Esophagus (tissue), 2 donors: ENCODE measurements at regions not wholly inside any gene's neighbourhood (a gene's known extent, or its start where the extent isn't known, plus 50 kb on each side); places are given as distances from the start of the nearest gene placed in this dataset.

ENCODE experiments used
- H3K27ac ChIP-seq, 2 donors: one replicate each; pipeline ENCODE4 v1.5.1; 2013; ENCODE audit warnings: low read depth in 2 of 2, mild to moderate bottlenecking in 2 of 2, inconsistent platforms in 1 of 2, low read length in 1 of 2, moderate library complexity in 1 of 2
- H3K27me3 ChIP-seq, 2 donors: one replicate each; pipeline ENCODE4 v1.6.1; 2013; ENCODE audit warnings: low read length in 2 of 2, control low read depth in 1 of 2, mild to moderate bottlenecking in 1 of 2; ENCODE audit not compliant: insufficient read depth in 2 of 2, control insufficient read depth in 1 of 2
- H3K36me3 ChIP-seq, 2 donors: one replicate each; pipeline ENCODE4 v1.6.1; 2013; ENCODE audit warnings: low read length in 1 of 2; ENCODE audit not compliant: control insufficient read depth in 2 of 2, insufficient read depth in 2 of 2
- H3K4me1 ChIP-seq, 2 donors: one replicate each; pipeline ENCODE4 v1.6.1; 2013; ENCODE audit warnings: low read length in 1 of 2; ENCODE audit not compliant: control insufficient read depth in 2 of 2, insufficient read depth in 2 of 2
- H3K4me3 ChIP-seq, 2 donors: one replicate each; pipeline ENCODE4 v1.5.1; 2013; ENCODE audit warnings: low read length in 2 of 2, mild to moderate bottlenecking in 2 of 2, low read depth in 1 of 2, moderate library complexity in 1 of 2
- H3K9me3 ChIP-seq, 2 donors: one replicate each; pipeline ENCODE4 v1.6.1; 2013; ENCODE audit warnings: mild to moderate bottlenecking in 2 of 2, low read depth in 1 of 2, low read length in 1 of 2, moderate library complexity in 1 of 2; ENCODE audit not compliant: control insufficient read depth in 2 of 2, insufficient read depth in 1 of 2
- WGBS, 2 donors: extraction: QIAGEN DNeasy Blood & Tissue Kit; methylation state at CpG; one replicate each; pipeline ENCODE4 v1.1.7; 2013; 5-methylcytosine and 5-hydroxymethylcytosine counted together
- donor health status: healthy with polysubstance abuse.
- donor health status: Bipolar disorder and iron deficiency.

DNA sequence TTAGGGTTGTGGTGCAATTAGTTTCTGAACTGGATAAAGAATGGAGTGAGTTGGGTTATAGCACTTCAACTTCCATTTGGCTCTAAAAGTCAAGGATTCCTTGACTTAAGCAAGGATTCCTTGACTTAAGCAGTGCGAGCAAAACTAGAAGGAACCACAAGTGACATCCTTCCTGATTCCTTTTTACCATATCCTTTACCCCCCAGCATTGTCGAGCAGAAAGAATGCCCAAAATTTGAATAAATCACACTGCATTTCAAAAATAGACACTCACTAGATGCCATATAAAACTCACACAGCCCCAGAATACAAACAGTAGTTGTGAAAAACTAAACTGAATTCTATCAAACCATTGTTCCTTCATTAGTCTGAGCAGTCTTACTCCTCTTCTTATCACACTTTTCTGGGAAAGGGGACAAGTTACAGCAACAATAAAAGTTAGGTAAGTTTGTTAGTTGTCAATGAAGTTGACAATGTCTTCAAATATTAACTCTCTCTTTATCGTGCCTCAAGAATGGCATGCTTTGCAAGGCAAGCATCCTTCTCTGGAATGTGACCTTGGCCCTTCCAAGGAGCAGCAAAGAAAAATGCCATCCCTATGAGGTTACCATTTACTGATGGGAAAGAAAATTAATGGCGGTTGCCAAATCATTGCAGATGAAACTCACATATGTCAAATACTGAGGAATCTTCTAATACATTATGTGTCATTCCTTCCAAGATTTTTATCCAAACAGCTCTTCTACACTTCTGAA lies 273.3 kb upstream of the ANKRD55 start:
- H3K36me3 ChIP-seq = no peaks in the 10 kb centered on the region
- no peak overlapping the region for H3K4me3 ChIP-seq
- H3K27ac ChIP-seq = no peak overlapping the region
- no peaks in the 10 kb centered on the region for H3K9me3 ChIP-seq
- no peaks in the 10 kb centered on the region for H3K4me1 ChIP-seq
- H3K27me3 ChIP-seq = no peaks in the 10 kb centered on the region
- WGBS, 2 donors = 70 to 76% methylated on average over 4 of the region's 4 CpGs

- H3K36me3 ChIP-seq = no peaks in the 10 kb centered on the region
- no peak overlapping the region for H3K4me3 ChIP-seq
- WGBS, 2 donors = 97 to 98% methylated on average over 3 of the region's 3 CpGs
- H3K9me3 ChIP-seq = no peaks in the 10 kb centered on the region
- H3K27ac ChIP-seq = no peak overlapping the region
- H3K27me3 ChIP-seq = no peaks in the 10 kb centered on the region
- no peaks in the 10 kb centered on the region for H3K4me1 ChIP-seq
Observed at GRCh38 chr5:56503929-56504328, 270.8 kb upstream of the ANKRD55 start.

- Histone ChIP-seq H3K36me3 (no peaks in the 10 kb centered on the region), H3K4me1 (no peaks in the 10 kb centered on the region), H3K27ac (no peak overlapping the region), H3K4me3 (no peak overlapping the region), H3K9me3 (no peaks in the 10 kb centered on the region), H3K27me3 (no peaks in the 10 kb centered on the region)
- WGBS, 2 donors = 77 to 78% methylated on average over 5 of the region's 5 CpGs
Observed at GRCh38 chr5:56501781-56502557, 268.8 kb upstream of the ANKRD55 start.

GRCh38 chr5:56499901-56500300 lies 266.8 kb upstream of the ANKRD55 start:
- Histone ChIP-seq H3K27me3 (no peaks in the 10 kb centered on the region), H3K4me1 (no peaks in the 10 kb centered on the region), H3K9me3 (no peaks in the 10 kb centered on the region), H3K4me3 (no peak overlapping the region), H3K27ac (no peak overlapping the region), H3K36me3 (no peaks in the 10 kb centered on the region)
- WGBS, 2 donors = 84 to 87% methylated on average over 5 of the region's 5 CpGs

GRCh38 chr5:56499491-56499890 lies 266.4 kb upstream of the ANKRD55 start:
- Histone ChIP-seq H3K27ac (no peak overlapping the region), H3K27me3 (no peaks in the 10 kb centered on the region), H3K36me3 (no peaks in the 10 kb centered on the region), H3K9me3 (no peaks in the 10 kb centered on the region), H3K4me3 (no peak overlapping the region), H3K4me1 (no peaks in the 10 kb centered on the region)
- 64 to 80% methylated on average over 4 of the region's 4 CpGs for WGBS, 2 donors

DNA sequence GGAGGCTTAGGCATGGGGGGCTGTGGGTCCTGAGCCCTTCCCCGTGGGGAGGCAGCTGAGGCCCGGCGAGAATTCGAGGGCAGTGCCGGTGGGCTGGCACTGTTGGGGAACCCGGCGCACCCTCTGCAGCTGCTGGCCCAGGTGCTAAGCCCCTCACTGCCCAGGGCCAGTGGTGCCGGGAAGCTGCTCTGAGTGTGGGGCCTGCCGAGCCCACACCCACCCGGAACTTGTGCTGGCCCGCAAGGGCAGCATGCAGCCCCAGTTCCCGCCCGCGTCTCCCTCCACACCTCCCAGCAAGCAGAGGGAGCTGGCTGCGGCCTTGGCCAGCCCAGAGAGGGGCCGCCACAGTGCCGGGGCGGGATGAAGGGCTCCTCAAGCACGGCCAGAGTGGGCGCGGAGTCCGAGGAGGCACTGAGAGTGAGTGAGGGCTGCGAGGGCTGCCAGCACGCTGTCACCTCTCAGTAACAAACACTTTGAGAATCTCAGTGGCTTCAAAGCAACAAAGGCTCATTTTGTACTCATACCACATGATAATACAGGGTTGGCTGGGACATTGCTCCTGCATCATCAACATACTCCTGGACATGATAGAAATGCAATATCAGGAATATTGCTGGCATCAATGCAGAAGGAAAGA lies 265.7 kb upstream of the ANKRD55 start:
- Histone ChIP-seq H3K27ac (no peak overlapping the region), H3K36me3 (no peaks in the 10 kb centered on the region), H3K9me3 (no peaks in the 10 kb centered on the region), H3K27me3 (no peaks in the 10 kb centered on the region), H3K4me3 (no peak overlapping the region), H3K4me1 (no peaks in the 10 kb centered on the region)
- WGBS, 2 donors = 94 to 97% methylated on average over 24 of the region's 24 CpGs

GRCh38 chr5:56496581-56497063 lies 263.5 kb upstream of the ANKRD55 start:
- H3K4me3 ChIP-seq = no peak overlapping the region
- 69 to 73% methylated on average over 5 of the region's 5 CpGs for WGBS, 2 donors
- H3K27ac ChIP-seq = no peak overlapping the region
- H3K9me3 ChIP-seq = no peaks in the 10 kb centered on the region
- no peaks in the 10 kb centered on the region for H3K4me1 ChIP-seq
- H3K36me3 ChIP-seq = no peaks in the 10 kb centered on the region
- H3K27me3 ChIP-seq = no peaks in the 10 kb centered on the region

GRCh38 chr5:56494300-56494731 lies 261.2 kb upstream of the ANKRD55 start:
- no peaks in the 10 kb centered on the region for H3K36me3 ChIP-seq
- 56 to 68% methylated on average over 7 of the region's 7 CpGs for WGBS, 2 donors
- H3K4me1 ChIP-seq = no peaks in the 10 kb centered on the region
- H3K27ac ChIP-seq = no peak overlapping the region
- H3K4me3 ChIP-seq = no peak overlapping the region
- H3K27me3 ChIP-seq = no peaks in the 10 kb centered on the region
- no peaks in the 10 kb centered on the region for H3K9me3 ChIP-seq

- Histone ChIP-seq H3K4me3 (no peak overlapping the region), H3K27ac (no peak overlapping the region), H3K36me3 (no peaks in the 10 kb centered on the region), H3K4me1 (no peaks in the 10 kb centered on the region), H3K27me3 (no peaks in the 10 kb centered on the region), H3K9me3 (no peaks in the 10 kb centered on the region)
- WGBS, 2 donors = 89 to 91% methylated on average over 7 of the region's 7 CpGs
Observed at GRCh38 chr5:56493766-56494165, 260.6 kb upstream of the ANKRD55 start.
